ENCODE measurements at regions not wholly inside any gene's neighbourhood (a gene's known extent, or its start where the extent isn't known, plus 50 kb on each side); places are given as distances from the start of the nearest gene placed in this dataset.
A peak's percentile ranks its signal among the peaks of the same experiment; 100 is the strongest.
"Not testable (repeated sequence)": the region's sequence is repeated elsewhere in the genome, so short reads cannot be mapped to it uniquely, and the experiment has no call there.

DNA sequence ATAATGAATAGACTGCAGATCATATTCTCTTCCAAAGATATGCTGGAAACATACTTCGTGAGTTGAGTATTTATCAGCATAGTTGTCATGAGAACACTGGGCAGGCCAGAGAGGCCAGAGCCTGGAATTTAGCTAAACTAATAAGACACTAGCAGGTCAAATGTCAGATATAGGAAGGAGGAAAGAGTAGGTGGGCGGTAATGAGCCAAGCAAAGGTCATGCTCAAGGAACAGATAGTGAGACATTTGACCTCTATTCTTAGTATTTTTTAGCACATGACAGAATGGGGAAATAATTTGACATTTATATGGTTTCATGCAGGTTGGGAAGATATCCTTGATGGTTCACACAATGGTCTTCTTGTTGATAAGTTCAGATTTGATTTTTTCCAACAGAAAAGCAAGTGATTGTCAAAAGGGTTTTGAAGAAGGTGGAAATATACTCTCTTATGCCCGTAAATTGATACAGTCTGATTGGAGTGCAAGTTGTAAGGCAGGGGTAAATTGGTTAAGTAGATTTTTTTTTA, 99.6 kb upstream of the GOLGA6L4 start:
- CTCF ChIA-PET, H3K36me3 Mint-ChIP-seq, H3K9me3 Mint-ChIP-seq, H3K4me3 Mint-ChIP-seq, H3K4me1 Mint-ChIP-seq, H3K27ac Mint-ChIP-seq, DNase-seq, H3K27me3 Mint-ChIP-seq: not testable (repeated sequence)

GRCh38 chr15:84142888-84143337, 92.7 kb upstream of the GOLGA6L4 start:
- Mint-ChIP-seq H3K4me1 (peaks cover 3% of the 10 kb centered on the region), H3K4me3 (no peak overlapping the region), H3K36me3 (no peaks in the 10 kb centered on the region), H3K27me3 (no peaks in the 10 kb centered on the region), H3K9me3 (no peaks in the 10 kb centered on the region), H3K27ac (no peak overlapping the region)
- CTCF ChIA-PET: interaction anchor here (0.6 kb wide), 1 partner anchor 15 kb away, joined by 3 read pairs; no protein-coding TSS in a partner anchor
- DNase-seq: peak; percentile 80

DNA sequence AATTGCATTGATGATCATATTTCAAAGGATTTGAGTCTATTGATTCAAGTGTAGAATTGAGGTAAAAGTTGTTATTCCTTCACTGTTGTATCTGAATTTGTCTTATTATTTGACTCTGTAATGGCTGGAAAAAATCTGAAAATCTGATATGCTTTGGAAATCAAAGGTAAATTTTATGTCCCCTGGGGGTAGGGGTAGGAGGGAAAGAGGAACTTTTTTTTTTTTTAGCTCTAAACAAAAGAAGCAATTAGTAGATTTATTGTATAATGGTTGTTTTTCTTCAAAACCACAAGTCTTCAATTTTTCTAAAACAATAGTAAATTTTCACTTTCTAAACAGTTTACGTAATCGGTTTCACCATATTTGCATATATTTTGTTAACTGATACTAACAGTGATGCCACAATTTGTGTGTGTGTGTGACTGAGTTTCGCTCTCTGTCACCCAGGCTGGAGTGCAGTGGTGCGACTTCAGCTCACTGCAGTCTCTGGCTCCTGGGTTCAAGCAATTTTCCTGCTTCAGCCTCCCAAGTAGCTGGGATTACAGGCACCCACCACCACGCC, 91.7 kb upstream of the GOLGA6L4 start:
- CTCF ChIA-PET: interaction anchor here (0.9 kb wide), 1 partner anchor 15 kb away, joined by 3 read pairs; no protein-coding TSS in a partner anchor
- H3K9me3 Mint-ChIP-seq: no peaks in the 10 kb centered on the region
- H3K36me3 Mint-ChIP-seq: no peaks in the 10 kb centered on the region
- peaks cover 3% of the 10 kb centered on the region for H3K4me1 Mint-ChIP-seq
- no peak overlapping the region for H3K4me3 Mint-ChIP-seq
- no peaks in the 10 kb centered on the region for H3K27me3 Mint-ChIP-seq
- DNase-seq: no peak
- H3K27ac Mint-ChIP-seq: no peak overlapping the region

GRCh38 chr15:84144946-84145345, 90.6 kb upstream of the GOLGA6L4 start:
- CTCF ChIA-PET, H3K4me3 Mint-ChIP-seq, DNase-seq, H3K27ac Mint-ChIP-seq, H3K4me1 Mint-ChIP-seq, H3K9me3 Mint-ChIP-seq, H3K27me3 Mint-ChIP-seq, H3K36me3 Mint-ChIP-seq: not testable (repeated sequence)

GRCh38 chr15:84146299-84146698, 89.3 kb upstream of the GOLGA6L4 start:
- H3K4me3 Mint-ChIP-seq, CTCF ChIA-PET, H3K27me3 Mint-ChIP-seq, DNase-seq, H3K9me3 Mint-ChIP-seq, H3K4me1 Mint-ChIP-seq, H3K27ac Mint-ChIP-seq, H3K36me3 Mint-ChIP-seq: not testable (repeated sequence)

DNA sequence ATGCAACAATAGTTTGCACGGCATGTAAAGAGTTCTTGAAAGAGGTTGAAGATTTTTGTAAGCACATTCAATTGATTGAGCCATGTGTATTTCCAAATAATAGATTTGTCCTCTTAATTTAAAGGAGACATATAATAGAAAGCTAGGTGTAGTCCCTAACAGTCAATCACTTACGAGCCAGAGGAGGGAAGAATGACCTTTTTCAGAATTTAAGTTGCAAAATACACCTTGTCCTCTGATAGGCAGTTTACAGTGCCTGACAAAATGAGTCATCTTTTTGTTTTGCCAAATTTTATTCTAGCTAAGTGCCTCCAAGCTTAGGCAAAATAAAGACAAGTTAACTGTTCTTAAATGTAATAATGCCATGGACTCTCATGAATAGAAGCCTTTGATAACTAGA, 88.3 kb upstream of the GOLGA6L4 start:
- CTCF ChIA-PET, H3K9me3 Mint-ChIP-seq, H3K27ac Mint-ChIP-seq, H3K4me1 Mint-ChIP-seq, DNase-seq, H3K4me3 Mint-ChIP-seq, H3K36me3 Mint-ChIP-seq, H3K27me3 Mint-ChIP-seq: not testable (repeated sequence)

DNA sequence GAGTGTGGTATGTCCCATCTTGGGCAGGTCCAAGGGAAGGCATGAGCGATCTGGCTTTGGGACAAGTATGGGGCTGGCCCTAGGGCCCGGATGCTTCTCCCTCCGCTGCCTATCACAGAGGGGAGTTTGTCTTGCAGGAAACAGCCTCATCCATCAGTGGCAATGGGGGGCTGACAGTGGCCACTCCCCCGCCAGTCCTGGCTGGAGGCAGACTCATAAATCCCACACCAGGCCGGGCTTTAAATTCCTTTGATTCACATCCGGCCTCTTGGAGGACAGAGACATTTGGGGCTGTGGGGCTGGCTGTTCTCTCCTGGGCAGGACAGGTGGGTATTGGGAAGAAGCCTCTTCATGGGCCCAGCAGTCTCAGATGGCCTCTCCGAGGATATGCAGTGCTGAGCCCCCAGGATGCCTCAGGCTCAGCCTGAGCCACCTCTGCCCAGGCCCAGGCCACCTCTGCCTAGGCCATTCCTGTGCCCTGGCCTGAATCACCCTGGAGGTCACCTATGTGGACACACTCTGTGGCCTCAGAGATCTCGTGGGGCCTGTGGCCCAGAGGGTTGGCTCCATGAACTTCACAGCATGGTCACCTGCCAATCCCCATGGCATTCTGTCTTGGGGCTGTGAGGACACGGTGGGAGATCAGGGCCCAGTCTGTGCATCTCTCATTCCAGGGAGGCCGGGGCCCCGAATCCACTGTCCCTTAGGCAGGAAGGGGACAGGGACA, 84.2 kb upstream of the GOLGA6L4 start:
- no peaks in the 10 kb centered on the region for H3K9me3 Mint-ChIP-seq
- H3K27ac Mint-ChIP-seq: no peak overlapping the region
- no peaks in the 10 kb centered on the region for H3K4me1 Mint-ChIP-seq
- no peaks in the 10 kb centered on the region for H3K27me3 Mint-ChIP-seq
- CTCF ChIA-PET: no interaction called here
- H3K4me3 Mint-ChIP-seq: no peak overlapping the region
- H3K36me3 Mint-ChIP-seq: no peaks in the 10 kb centered on the region
- no peak for DNase-seq

GRCh38 chr15:84152381-84152979, 83.1 kb upstream of the GOLGA6L4 start:
- H3K4me3 Mint-ChIP-seq, H3K4me1 Mint-ChIP-seq, H3K9me3 Mint-ChIP-seq, H3K36me3 Mint-ChIP-seq, H3K27me3 Mint-ChIP-seq, CTCF ChIA-PET, H3K27ac Mint-ChIP-seq, DNase-seq: not testable (repeated sequence)

DNA sequence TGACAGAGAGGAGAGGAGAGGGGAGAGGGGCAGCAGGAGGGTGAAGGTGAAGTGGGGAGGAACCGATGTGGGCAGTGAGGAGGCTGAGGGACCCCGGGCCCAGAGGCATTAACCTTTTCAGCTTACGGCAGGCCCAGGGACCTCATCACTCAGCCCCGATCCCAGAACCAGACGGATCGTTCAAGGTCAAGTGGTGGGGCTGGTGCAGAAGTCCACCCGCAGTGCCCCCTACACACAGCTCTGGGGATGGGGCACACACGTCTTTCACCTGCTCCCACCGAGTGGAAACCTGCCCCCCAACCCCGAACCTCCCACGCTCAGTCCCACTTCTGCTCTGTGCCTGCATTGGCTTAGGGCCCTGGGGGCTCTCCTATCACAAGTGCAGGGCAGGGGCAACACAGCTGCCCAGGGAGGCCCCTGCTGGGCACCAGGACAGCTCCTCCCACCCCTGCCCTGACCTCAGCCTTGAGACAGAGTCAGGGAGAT, 81.9 kb upstream of the GOLGA6L4 start:
- H3K27me3 Mint-ChIP-seq, H3K4me1 Mint-ChIP-seq, H3K27ac Mint-ChIP-seq, CTCF ChIA-PET, H3K9me3 Mint-ChIP-seq, H3K4me3 Mint-ChIP-seq, DNase-seq, H3K36me3 Mint-ChIP-seq: not testable (repeated sequence)

GRCh38 chr15:84154314-84154713, 81.3 kb upstream of the GOLGA6L4 start:
- H3K9me3 Mint-ChIP-seq, H3K4me3 Mint-ChIP-seq, H3K27me3 Mint-ChIP-seq, H3K27ac Mint-ChIP-seq, H3K36me3 Mint-ChIP-seq, DNase-seq, H3K4me1 Mint-ChIP-seq, CTCF ChIA-PET: not testable (repeated sequence)

GRCh38 chr15:84154787-84155186, 80.8 kb upstream of the GOLGA6L4 start:
- CTCF ChIA-PET: not testable (repeated sequence)

GRCh38 chr15:84155792-84156587, 79.6 kb upstream of the GOLGA6L4 start:
- CTCF ChIA-PET, H3K36me3 Mint-ChIP-seq, H3K27me3 Mint-ChIP-seq, DNase-seq, H3K27ac Mint-ChIP-seq, H3K4me1 Mint-ChIP-seq, H3K9me3 Mint-ChIP-seq, H3K4me3 Mint-ChIP-seq: not testable (repeated sequence)

More at GRCh38 chr15:84154787-84155186, 80.8 kb upstream of the GOLGA6L4 start:
- not testable (repeated sequence) for H3K27ac Mint-ChIP-seq, H3K27me3 Mint-ChIP-seq, H3K4me3 Mint-ChIP-seq, DNase-seq, H3K36me3 Mint-ChIP-seq, H3K4me1 Mint-ChIP-seq, H3K9me3 Mint-ChIP-seq

DNA sequence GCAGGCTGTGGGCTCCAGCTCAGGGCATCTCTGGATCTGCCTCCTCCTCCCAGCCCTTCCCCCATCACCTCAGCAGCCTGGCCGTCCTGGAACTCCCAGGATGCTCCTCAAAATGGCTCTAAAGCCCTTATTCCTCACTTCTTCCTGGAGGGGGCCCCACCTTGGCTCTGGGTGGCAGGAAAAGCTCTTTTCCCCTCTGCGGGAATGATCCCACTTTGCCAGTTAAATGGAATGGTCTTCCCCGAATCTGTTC, 79.1 kb upstream of the GOLGA6L4 start:
- H3K36me3 Mint-ChIP-seq, H3K27ac Mint-ChIP-seq, H3K4me3 Mint-ChIP-seq, H3K4me1 Mint-ChIP-seq, H3K27me3 Mint-ChIP-seq, H3K9me3 Mint-ChIP-seq, DNase-seq, CTCF ChIA-PET: not testable (repeated sequence)

GRCh38 chr15:84157056-84157632, 78.4 kb upstream of the GOLGA6L4 start:
- CTCF ChIA-PET, H3K9me3 Mint-ChIP-seq, H3K4me3 Mint-ChIP-seq, H3K27me3 Mint-ChIP-seq, H3K36me3 Mint-ChIP-seq, H3K4me1 Mint-ChIP-seq, DNase-seq, H3K27ac Mint-ChIP-seq: not testable (repeated sequence)
